Lower lobe of right lung (tissue), 2 donors: ENCODE measurements at regions not wholly inside any gene's neighbourhood (a gene's known extent, or its start where the extent isn't known, plus 50 kb on each side); places are given as distances from the start of the nearest gene placed in this dataset.

Source experiments
- ATAC-seq, 2 donors: fragments of 200-7000 bp; cut with Tn5 transposase; one replicate each; pipeline ENCODE4 v1.9.1; 2020 to 2022; ENCODE audit warnings: mild to moderate bottlenecking in 2 of 2, moderate library complexity in 2 of 2
- DNase-seq: peaks from one replicate; pipeline ENCODE4 v3.0.0-alpha.2; 2020
- H3K27ac ChIP-seq: fragments of 200-600 bp; one replicate; pipeline ENCODE4 v1.8.0; 2022
- H3K27me3 ChIP-seq: fragments of 200-600 bp; one replicate; pipeline ENCODE4 v1.8.0; 2022; ENCODE audit warnings: low read depth
- H3K36me3 ChIP-seq: fragments of 200-600 bp; one replicate; pipeline ENCODE4 v1.8.0; 2022; ENCODE audit warnings: mild to moderate bottlenecking
- H3K4me1 ChIP-seq: fragments of 200-600 bp; one replicate; pipeline ENCODE4 v1.8.0; 2022
- H3K4me3 ChIP-seq: fragments of 200-600 bp; one replicate; pipeline ENCODE4 v1.8.0; 2022; ENCODE audit warnings: mild to moderate bottlenecking
- H3K9me3 ChIP-seq: fragments of 200-600 bp; one replicate; pipeline ENCODE4 v1.8.0; 2022
- CTCF ChIP-seq: fragments of 200-600 bp; IDR thresholded peaks from one replicate; pipeline ENCODE4 v1.8.0; 2022; ENCODE audit warnings: antibody characterized with exemption, mild to moderate bottlenecking
- intact Hi-C: fragments of 100-400 bp; cut with DNase I; formaldehyde crosslinking; loops from one replicate; pipeline ENCODE4 v1.11.0; 2022
- donor health status: DM: no; HTN: yes; CAD: no; lungs with severe emphysema.

GRCh38 chr14:96931751-96932150 is 134.6 kb downstream of the VRK1 start:
- TF ChIP-seq CTCF = no peak
- DNase-seq (no peak), ATAC-seq (no peak)
- Histone ChIP-seq H3K27me3 (no peaks in the 10 kb centered on the region), H3K27ac (no peak overlapping the region), H3K4me1 (no peaks in the 10 kb centered on the region), H3K9me3 (no peaks in the 10 kb centered on the region), H3K4me3 (no peak overlapping the region), H3K36me3 (no peaks in the 10 kb centered on the region)
- intact Hi-C loops = no loop called here

- no peaks in the 10 kb centered on the region for H3K4me1 ChIP-seq
- H3K27ac ChIP-seq = no peak overlapping the region
- TF ChIP-seq CTCF = no peak
- ATAC-seq (no peak), DNase-seq (no peak)
- H3K36me3 ChIP-seq = no peaks in the 10 kb centered on the region
- H3K4me3 ChIP-seq = no peak overlapping the region
- no peaks in the 10 kb centered on the region for H3K9me3 ChIP-seq
- no peaks in the 10 kb centered on the region for H3K27me3 ChIP-seq
- intact Hi-C loops = no loop called here
Measured at GRCh38 chr14:96934638-96935330, 137.6 kb downstream of the VRK1 start.

- no peak for TF ChIP-seq CTCF
- no peak for DNase-seq
- Histone ChIP-seq H3K4me1 (no peaks in the 10 kb centered on the region), H3K27ac (no peak overlapping the region), H3K27me3 (no peaks in the 10 kb centered on the region), H3K9me3 (no peaks in the 10 kb centered on the region), H3K36me3 (no peaks in the 10 kb centered on the region), H3K4me3 (no peak overlapping the region)
- no peak for ATAC-seq
- intact Hi-C loops = no loop called here
Measured at GRCh38 chr14:96938946-96939345, 141.8 kb downstream of the VRK1 start.

GRCh38 chr14:96940009-96940408 is 142.8 kb downstream of the VRK1 start:
- Histone ChIP-seq H3K36me3 (no peaks in the 10 kb centered on the region), H3K27ac (no peak overlapping the region), H3K9me3 (no peaks in the 10 kb centered on the region), H3K27me3 (no peaks in the 10 kb centered on the region), H3K4me3 (no peak overlapping the region), H3K4me1 (no peaks in the 10 kb centered on the region)
- DNase-seq (no peak), ATAC-seq (no peak)
- no peak for TF ChIP-seq CTCF
- intact Hi-C loops = no loop called here

- Histone ChIP-seq H3K4me3 (no peak overlapping the region), H3K27ac (no peak overlapping the region), H3K4me1 (no peaks in the 10 kb centered on the region), H3K36me3 (no peaks in the 10 kb centered on the region), H3K9me3 (no peaks in the 10 kb centered on the region), H3K27me3 (no peaks in the 10 kb centered on the region)
- no peak for TF ChIP-seq CTCF
- ATAC-seq (no peak), DNase-seq (no peak)
- intact Hi-C loops = no loop called here
Measured at GRCh38 chr14:96944297-96944696, 147.1 kb downstream of the VRK1 start.
